Right lobe of liver (tissue), 6 donors: ENCODE measurements at regions not wholly inside any gene's neighbourhood (a gene's known extent, or its start where the extent isn't known, plus 50 kb on each side); places are given as distances from the start of the nearest gene placed in this dataset.

Source experiments
- ATAC-seq, 4 donors: fragments of 200-7000 bp; cut with Tn5 transposase; one replicate each; pipeline ENCODE4 v1.9.1; 2020; ENCODE audit warnings: mild to moderate bottlenecking in 4 of 4, moderate library complexity in 4 of 4
- DNase-seq, 3 donors: peaks; one replicate each; pipeline ENCODE4 v3.0.0-alpha.2; 2020
- H3K27ac ChIP-seq, 3 donors: fragments of 200-600 bp; one replicate each; pipeline ENCODE4 v1.8.0; 2022
- H3K27me3 ChIP-seq, 2 donors: fragments of 200-600 bp; one replicate each; pipeline ENCODE4 v1.8.0; 2022
- H3K36me3 ChIP-seq, 4 donors: fragments of 200-600 bp; sonication (generic) in 1 of 4; one replicate each; pipeline versions ENCODE4 v1.5.1 to v1.8.0; 2017 to 2022; ENCODE audit warnings: control low read depth in 1 of 4
- H3K4me1 ChIP-seq, 4 donors: fragments of 200-600 bp; sonication (generic) in 1 of 4; one replicate each; pipeline versions ENCODE4 v1.5.1 to v1.8.0; 2017 to 2022; ENCODE audit warnings: control low read depth in 1 of 4
- H3K4me3 ChIP-seq, 3 donors: fragments of 200-600 bp; one replicate each; pipeline ENCODE4 v1.8.0; 2022
- H3K9me3 ChIP-seq, 4 donors: fragments of 200-600 bp; sonication (generic) in 1 of 4; one replicate each; pipeline versions ENCODE4 v1.5.1 to v1.8.0; 2017 to 2022; ENCODE audit warnings: control low read depth in 1 of 4
- POLR2A ChIP-seq: fragments of 450-650 bp; IDR thresholded peaks from one replicate; pipeline ENCODE4 v1.6.1; 2017; ENCODE audit warnings: antibody characterized with exemption, mild to moderate bottlenecking
- WGBS: methylation state at CpG from one replicate; pipeline ENCODE4 v1.1.6; 2018; ENCODE audit warnings: low coverage, low lambda C conversion rate; ENCODE audit not compliant: insufficient coverage; ENCODE audit errors: missing lambda C conversion rate; 5-methylcytosine and 5-hydroxymethylcytosine counted together
- intact Hi-C, 2 donors: fragments of 100-400 bp; cut with DNase I; formaldehyde crosslinking; loops; one replicate each; pipeline versions ENCODE4 v1.11.2 to v1.14.1; 2022
- TF ChIP-seq, protein P1 (sequence below), 4 donors: fragments of 200-600 bp in 3 of 4; fragments of 450-650 bp in 1 of 4; IDR thresholded peaks; one replicate each; pipeline versions ENCODE4 v1.5.1 to v1.8.0; 2016 to 2022; ENCODE audit warnings: antibody characterized with exemption in 4 of 4, mild to moderate bottlenecking in 2 of 4
- donor health status: DM: no; HTN: yes; CAD: no.
- donor health status: DM: no; HTN: no; CAD: no.
- donor health status: DM: no; HTN: no; CAD: no.
- donor health status: DM: no; HTN: yes; CAD: no.
- donor health status: DM: no; HTN: yes; CAD: no.

- Histone ChIP-seq H3K27me3 (no peaks in the 10 kb centered on the region), H3K36me3 (no peaks in the 10 kb centered on the region), H3K9me3 (no peaks in the 10 kb centered on the region), H3K4me3 (no peak overlapping the region), H3K27ac (no peak overlapping the region), H3K4me1 (no peaks in the 10 kb centered on the region)
- TF ChIP-seq POLR2A, result no peak
- TF ChIP-seq, protein P1, sequence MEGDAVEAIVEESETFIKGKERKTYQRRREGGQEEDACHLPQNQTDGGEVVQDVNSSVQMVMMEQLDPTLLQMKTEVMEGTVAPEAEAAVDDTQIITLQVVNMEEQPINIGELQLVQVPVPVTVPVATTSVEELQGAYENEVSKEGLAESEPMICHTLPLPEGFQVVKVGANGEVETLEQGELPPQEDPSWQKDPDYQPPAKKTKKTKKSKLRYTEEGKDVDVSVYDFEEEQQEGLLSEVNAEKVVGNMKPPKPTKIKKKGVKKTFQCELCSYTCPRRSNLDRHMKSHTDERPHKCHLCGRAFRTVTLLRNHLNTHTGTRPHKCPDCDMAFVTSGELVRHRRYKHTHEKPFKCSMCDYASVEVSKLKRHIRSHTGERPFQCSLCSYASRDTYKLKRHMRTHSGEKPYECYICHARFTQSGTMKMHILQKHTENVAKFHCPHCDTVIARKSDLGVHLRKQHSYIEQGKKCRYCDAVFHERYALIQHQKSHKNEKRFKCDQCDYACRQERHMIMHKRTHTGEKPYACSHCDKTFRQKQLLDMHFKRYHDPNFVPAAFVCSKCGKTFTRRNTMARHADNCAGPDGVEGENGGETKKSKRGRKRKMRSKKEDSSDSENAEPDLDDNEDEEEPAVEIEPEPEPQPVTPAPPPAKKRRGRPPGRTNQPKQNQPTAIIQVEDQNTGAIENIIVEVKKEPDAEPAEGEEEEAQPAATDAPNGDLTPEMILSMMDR (IDR thresholded peaks at IDR 0.05), result no peak
- ATAC-seq (no peak), DNase-seq (no peak)
- intact Hi-C loops, result no loop called here
These were observed 212.1 kb upstream of the POF1B start for GRCh38 chrX:85591536-85591935.

DNA sequence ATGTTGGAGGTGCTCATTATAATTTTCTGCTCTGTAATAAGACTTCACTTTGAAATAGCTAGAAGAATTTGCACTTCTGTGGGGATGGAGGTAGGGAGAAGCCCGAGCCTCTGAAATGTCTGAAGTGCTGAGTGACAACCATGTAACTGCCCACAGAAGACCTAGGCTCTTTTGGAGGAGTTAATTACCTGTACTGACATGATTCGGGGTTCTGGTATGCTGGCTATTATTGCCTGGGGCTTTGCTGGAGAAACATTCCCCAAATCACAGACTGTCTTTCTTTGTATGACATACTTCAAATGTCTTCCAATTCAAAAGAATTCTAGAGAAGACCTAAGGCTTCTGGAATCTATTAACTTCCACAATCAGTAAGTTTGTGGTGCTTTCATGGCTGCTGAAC, 211.2 kb upstream of the POF1B start:
- Histone ChIP-seq H3K36me3 (no peaks in the 10 kb centered on the region), H3K27ac (no peak overlapping the region), H3K27me3 (no peaks in the 10 kb centered on the region), H3K4me1 (no peaks in the 10 kb centered on the region), H3K9me3 (no peaks in the 10 kb centered on the region), H3K4me3 (no peak overlapping the region)
- DNase-seq (no peak), ATAC-seq (no peak)
- intact Hi-C loops, result no loop called here
- 42% methylated on average over 2 of the region's 2 CpGs for WGBS
- TF ChIP-seq, protein P1 (IDR thresholded peaks at IDR 0.05), result no peak
- TF ChIP-seq POLR2A, result no peak

- intact Hi-C loops, result no loop called here
These were observed 194.3 kb upstream of the POF1B start for GRCh38 chrX:85573801-85574200.

DNA sequence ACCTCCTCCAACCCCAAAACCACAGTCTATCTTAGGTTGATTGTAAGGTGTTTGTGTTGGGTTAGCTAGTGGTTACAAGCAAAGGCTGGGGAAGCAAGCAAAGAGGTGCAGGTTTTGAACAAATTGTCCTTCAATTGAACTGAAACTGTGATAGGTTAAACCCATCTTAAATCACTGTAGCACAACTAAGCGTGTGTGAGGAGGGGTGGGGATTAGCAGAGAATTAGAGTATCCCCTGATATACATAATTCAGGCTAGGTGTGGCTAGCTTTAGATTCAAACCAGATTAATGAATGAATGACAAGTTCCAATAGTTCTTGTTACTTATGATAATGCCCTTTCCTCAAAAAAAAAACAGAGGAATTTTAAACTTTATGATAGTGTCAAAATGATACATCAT, 191.0 kb upstream of the POF1B start:
- no peaks in the 10 kb centered on the region for H3K27me3 ChIP-seq
- DNase-seq, result no peak
- intact Hi-C loops, result no loop called here
- TF ChIP-seq POLR2A, result no peak
- TF ChIP-seq, protein P1 (IDR thresholded peaks at IDR 0.05), result no peak
- no peak overlapping the region for H3K4me3 ChIP-seq
- ATAC-seq, result no peak
- H3K27ac ChIP-seq, result no peak overlapping the region
- no peaks in the 10 kb centered on the region for H3K36me3 ChIP-seq
- H3K4me1 ChIP-seq, result no peaks in the 10 kb centered on the region
- WGBS, result 13% methylated on average over 1 of the region's 1 CpG
- no peaks in the 10 kb centered on the region for H3K9me3 ChIP-seq

More at GRCh38 chrX:85573801-85574200, 194.3 kb upstream of the POF1B start:
- no peaks in the 10 kb centered on the region for H3K36me3 ChIP-seq
- DNase-seq (no peak), ATAC-seq (no peak)
- TF ChIP-seq, protein P1 (IDR thresholded peaks at IDR 0.05), result no peak
- no peak for TF ChIP-seq POLR2A
- WGBS, result 35% methylated on average over 3 of the region's 3 CpGs
- H3K27ac ChIP-seq, result no peak overlapping the region
- no peaks in the 10 kb centered on the region for H3K4me1 ChIP-seq
- no peaks in the 10 kb centered on the region for H3K27me3 ChIP-seq
- no peak overlapping the region for H3K4me3 ChIP-seq
- H3K9me3 ChIP-seq, result no peaks in the 10 kb centered on the region

DNA sequence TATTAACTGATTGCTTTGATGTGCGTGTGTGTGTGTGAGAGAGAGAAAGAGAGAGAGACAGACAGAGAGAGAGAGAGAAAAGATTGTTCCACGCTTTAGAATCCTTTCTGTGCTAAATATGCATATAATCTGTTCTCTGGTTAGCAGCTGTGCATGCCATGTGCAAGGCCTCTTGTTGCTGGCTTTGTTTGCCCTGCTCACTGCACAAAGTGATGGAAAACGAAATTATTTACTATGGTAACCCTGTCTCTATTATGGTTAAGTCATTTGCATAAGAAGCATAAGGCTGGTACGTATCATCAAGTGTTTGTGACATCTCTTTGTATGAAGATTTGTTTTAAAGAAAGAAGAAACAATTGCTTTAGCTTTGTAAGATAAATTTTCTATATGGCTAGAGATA, 190.2 kb upstream of the POF1B start:
- no peak for DNase-seq
- Histone ChIP-seq H3K4me3 (no peak overlapping the region), H3K4me1 (no peaks in the 10 kb centered on the region), H3K9me3 (no peaks in the 10 kb centered on the region), H3K27ac (no peak overlapping the region), H3K36me3 (no peaks in the 10 kb centered on the region), H3K27me3 (no peaks in the 10 kb centered on the region)
- intact Hi-C loops, result no loop called here
- no peak for ATAC-seq
- no peak for TF ChIP-seq POLR2A
- TF ChIP-seq, protein P1 (IDR thresholded peaks at IDR 0.05), result no peak
- 16% methylated on average over 4 of the region's 4 CpGs for WGBS
